HG02840 (cell line): ENCODE measurements at regions not wholly inside any gene's neighbourhood (a gene's known extent, or its start where the extent isn't known, plus 50 kb on each side); places are given as distances from the start of the nearest gene placed in this dataset.
"Not testable (repeated sequence)": the region's sequence is repeated elsewhere in the genome, so short reads cannot be mapped to it uniquely, and the experiment has no call there.

Experiments used
- ATAC-seq: cut with Tn5 transposase; IDR thresholded peaks from one replicate; pipeline ENCODE4 v1.9.1; 2021; ENCODE audit warnings: mild to moderate bottlenecking, moderate library complexity, moderate number of reproducible peaks; ENCODE audit not compliant: unreplicated experiment, low FRiP score

DNA sequence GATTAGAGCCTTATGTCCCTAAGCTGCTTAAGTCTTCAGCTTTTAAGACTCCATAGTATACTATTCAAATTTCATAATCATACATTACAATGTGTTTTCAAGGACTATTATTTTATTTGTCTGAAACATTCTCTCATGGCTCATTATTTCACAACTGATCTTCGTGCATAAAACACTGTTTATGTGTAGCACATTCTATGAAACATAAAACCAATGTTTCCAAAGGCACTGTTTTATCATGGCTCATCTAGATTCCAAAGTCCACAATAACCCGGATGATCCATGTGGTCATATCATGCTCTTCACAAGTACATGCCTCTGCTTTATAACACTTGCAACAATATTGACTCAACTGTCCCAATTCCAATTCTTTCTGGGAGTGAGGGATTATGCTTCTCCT lies 806.1 kb downstream of the TNS3 start:
- ATAC-seq = no peak

DNA sequence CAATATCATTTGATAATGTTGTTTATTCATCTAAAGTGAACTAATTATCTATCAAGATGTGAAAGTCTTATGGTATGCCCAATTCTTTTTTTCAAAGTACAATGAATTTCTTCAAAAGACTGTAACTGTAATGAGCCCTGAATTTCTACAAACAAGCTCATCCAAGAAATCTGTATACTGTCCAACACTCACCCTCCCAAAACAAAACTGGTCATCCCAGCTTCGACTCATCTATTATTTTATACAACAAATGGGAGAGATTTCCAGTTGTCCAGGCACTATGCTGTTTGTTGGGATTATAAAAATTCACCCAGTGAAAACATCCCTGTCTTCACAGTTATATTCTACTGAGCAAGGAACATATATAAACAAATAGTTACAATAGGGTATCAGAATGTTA lies 806.9 kb downstream of the TNS3 start:
- no peak for ATAC-seq

DNA sequence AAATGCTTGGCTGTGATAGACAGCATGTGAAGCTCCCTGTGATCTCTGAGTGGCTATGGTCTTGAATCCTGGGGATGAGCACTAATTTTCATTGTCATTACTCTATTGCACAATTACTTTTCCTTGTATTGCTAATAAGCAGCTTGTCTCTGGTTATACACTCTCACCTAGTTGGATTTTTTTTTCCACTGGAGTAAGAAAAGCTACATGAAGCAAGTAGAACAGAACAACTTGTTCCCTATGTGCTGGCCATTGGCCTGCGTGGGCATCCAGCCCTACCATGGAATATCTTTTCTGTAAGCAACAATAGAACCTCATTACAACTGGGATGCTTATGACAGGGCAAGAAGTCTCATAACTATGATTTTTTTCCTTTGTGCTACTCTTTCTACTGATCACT lies 807.4 kb downstream of the TNS3 start:
- no peak for ATAC-seq

DNA sequence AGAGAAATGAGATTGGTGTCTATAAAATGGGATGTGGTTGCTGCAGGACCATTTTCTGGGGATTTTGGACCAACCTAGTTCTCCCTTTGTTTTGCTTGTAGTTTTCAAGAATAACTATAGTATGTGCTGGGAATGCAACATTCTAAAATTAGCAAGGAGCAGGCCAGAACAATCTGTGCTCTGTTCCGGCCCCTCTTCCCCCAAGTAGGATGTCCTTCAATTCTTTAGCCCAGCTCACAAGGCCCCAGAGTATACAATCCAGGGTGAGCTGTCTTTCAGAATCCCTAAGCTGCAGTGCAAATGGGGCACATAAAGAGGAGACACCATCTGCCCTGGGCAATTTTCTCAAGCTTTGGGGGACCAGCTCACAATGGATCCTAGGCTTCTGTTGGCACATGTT lies 809.1 kb downstream of the TNS3 start:
- ATAC-seq = no peak

DNA sequence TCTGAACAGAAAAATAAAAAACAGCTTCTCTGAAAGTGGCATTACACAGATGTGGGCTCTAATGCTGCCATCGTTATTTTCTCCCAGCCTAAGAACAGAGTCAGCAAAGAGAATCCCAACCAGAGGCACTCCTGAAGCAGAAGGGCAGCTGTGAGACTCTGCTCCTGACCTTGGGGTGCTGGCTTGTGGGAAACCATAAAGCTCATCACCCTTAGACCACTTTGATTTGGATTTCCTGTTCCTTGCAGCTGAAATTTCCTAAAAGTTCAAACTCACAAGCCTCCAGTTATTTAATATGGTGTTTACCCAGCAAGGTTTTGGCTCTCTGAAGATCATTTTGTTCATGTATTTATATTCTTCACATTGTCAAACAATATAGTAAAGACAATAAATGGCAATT lies 814.8 kb downstream of the TNS3 start:
- no peak for ATAC-seq

DNA sequence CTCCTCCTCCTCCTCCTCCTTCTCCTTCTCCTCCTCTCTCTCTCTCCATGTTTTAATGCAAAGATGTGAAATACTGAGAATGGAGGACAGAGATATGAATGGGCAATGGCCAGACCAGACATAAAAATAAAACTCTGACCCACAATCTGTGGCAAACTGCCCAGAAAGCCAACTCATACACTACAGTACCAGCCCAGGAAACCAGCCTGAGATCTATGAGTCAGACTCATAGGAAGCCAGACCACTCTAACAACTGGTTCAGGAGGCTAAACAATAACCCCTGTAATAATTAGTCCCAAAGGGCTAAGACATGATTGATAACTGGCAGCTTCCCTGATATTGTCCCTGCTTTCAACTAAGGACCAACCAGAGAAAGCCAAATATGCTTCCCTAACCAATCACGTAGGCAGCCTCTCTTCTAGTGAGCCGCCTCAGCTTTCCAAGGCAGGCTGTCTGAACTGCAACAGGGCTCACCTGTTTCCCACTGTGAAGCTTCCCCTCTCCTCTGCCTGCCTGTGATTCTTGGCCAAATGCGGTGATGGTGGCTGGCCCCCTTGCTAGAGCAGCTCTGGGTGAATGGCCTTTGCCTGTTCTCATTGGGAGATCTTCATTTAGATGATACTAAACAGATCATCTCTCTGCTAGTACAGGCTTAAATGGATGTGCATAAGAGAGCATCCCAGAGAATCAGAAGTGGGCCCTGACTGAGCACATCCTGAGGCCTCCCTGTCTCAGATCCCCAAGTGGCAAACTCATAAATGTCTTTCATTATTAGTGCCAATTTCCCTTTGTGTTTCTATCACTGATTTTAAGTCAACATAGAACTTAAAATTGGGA lies 817.6 kb downstream of the TNS3 start:
- no peak for ATAC-seq

DNA sequence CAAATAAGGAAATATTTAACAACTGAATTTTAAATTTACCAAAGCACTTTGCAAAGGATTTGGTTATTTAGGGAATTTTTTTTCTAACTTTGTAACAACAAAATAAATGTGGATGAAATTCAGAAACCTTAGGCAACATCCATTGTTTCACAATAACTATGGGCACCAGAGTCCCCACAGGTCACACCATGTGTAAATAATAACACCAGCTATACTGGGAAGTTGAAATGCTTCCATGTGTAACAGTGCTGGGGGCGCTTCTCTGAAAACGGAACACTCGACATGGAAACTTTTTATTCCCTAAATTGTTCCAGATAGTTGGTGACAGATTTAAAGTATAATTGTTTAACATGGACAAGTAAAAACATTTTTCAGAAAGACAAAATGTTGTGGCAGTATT lies 818.6 kb downstream of the TNS3 start:
- ATAC-seq = no peak

DNA sequence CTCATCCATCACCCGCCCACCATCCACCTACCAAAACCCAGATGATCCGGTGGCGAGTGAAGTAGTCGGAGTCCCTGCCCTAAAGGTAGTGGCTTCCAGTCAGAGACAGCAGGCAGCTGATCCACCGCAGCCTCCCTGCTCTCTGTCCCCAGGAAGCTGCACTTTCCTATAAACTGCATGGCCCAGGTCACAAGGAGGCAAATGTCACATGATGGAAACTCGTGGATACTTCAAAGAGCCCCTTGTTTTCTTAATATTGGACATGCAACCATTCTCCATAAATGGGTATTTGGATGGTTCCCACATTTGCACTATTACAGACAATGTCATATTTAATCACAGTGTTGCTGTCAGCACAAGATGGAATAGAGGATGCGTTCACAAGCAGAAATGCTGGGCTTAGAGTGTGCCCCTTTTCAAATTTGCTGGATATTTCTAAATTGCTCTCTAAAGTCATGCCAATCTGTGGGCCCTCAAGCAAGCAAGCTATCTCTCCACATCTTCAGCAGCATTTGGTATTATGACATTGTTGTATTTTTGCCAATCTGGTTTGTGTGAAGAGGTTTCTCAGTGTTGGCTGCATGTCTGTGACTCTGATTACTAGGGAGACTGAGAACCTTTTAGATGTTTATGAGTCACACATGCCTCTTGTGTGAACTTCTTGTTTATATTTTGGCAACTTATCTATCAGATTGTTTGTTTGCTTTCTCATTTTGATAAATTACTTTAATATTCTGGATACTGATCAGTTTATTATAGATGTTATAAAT lies 822.0 kb downstream of the TNS3 start:
- no peak for ATAC-seq

DNA sequence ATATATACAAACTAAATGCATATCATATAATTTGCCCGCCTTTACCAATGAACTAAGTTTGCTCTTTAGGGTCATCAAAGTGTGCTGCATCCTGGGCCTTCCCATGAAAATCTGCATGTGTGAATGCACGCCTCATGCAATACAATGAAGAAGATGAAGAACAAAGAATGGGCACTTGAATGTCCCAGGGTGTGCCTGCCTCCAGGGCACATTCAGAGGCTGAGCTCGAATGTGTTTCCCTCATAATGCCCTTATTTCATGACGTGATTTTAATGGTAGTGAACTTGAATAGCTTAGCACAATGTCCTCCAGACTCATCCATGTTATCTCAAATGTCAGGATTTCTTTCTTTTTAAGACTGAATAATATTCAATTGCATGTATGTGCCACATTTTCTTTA lies 824.9 kb downstream of the TNS3 start:
- ATAC-seq = no peak

DNA sequence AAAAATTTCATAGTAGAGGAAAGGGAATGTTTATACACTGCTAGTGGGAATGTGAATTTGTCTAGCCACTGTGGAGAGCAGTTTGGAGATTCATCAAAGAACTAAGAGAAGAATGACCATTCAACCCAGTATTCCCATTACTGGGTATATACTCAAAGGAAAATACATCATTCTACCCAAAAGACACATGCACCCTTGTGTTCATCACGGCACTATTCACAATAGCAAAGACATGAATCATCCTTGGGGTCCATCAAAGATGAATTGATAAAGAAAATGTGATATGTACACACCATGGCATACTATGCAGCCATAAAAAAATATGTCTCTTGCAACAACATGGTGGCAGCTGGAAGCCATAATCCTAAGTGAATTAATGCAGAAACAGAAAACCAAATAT lies 825.7 kb downstream of the TNS3 start:
- ATAC-seq = no peak

DNA sequence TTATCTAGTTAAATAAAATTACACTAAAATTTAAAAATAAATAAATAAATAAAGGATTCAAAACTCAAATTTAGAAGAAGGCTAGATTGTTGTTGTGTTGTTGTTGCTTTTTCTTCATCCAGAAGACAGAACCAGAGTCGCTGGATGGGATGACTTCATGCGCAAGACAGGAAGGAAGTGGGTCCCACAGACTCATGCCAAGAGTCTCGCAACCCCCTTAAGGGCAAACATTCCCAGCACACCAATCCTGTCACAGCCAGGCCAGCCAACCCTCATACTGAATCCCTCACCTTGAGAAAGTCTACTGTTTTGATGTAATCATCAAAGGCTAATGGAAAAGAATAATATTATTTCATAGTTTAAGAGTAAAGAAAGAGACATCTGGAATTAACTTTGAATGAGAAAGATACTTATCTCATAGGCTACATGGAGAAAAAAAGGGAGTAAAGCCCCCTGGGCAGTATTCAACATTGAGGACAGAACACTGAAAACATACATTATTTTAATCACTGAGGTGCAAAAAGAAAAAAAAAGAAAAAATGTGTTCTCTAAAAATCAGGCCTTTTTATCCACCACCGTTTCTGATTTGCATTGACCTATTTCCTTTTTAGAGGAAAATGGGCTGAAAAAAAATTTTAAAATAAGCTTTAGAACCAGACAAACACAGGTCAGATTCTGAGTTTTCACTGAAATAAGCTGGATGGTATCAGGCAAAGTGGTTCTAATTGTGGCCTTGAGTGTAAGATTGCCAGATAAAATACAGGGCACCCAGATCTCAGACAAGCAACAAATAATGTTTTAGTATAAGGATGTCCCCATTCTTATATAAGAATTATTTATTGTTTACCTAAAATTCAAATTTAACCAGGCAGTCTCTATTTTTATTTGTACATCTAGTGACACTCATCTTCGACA lies 826.5 kb downstream of the TNS3 start:
- no peak for ATAC-seq

DNA sequence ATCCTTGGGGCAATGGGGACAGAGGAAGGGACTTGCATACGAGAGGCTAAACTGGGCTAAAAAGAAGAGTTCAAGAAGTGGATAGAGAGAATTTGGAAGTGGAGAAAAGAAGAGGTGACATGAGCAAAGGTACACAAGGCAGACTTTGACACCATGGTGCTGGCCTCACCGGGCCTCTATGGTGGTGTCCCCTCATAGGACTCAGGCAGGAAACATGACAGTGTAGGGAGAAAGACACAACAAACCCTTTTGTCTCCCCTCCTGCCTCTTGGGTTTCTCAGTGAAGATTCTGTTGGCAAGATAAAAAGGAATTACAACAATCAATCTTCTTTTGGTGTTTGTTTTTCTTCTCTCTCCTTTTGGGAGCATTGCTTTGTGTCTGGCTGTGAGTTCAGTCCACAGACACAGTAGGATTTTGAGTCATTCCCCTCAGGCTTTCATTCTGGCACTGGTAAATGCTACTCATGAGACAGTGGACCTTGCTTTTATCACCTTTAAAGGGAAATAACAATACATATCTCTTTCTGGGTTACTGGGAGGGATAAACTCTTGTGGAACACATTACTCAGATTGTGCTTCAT lies 827.7 kb downstream of the TNS3 start:
- no peak for ATAC-seq

DNA sequence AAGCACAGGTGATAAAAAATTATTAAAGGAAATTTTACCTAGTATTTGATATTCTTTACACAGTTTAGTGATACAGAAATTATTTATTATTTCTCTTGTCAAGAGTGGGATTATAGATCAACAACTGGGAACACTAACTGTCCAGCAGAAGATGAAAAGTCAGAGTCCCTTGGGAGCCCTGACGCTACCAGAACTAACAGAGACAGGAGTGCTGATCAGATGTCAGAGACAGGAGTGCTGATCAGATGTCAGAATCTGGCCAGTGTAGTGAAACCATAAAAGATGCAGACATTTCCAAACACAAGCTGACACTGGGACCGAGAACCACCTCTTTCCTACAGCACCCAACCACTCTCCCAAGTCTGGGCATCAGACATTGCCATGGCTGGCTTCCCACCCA lies 828.2 kb downstream of the TNS3 start:
- no peak for ATAC-seq

DNA sequence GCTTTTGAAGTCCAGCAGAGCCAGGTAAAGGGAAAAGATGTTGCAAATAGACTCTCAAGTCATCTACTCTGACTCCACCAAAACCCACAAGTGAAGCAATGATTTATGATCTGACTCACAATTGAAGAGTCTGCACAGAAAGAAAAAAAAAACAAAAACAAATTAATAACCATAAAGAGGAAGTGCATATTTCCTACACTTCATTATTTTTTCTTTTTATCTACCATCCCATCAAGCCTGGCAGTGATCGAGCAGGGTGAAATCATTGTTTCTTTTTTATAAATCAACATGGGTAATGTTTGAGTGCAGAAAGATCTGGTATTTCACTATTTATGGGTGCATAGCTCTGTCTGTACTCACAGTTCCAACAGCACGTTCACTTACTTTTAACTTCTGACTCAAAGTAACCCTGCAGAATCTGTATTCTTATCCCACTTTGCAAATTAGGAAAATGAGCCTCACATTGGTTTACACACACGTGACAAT lies 829.0 kb downstream of the TNS3 start:
- ATAC-seq = no peak

DNA sequence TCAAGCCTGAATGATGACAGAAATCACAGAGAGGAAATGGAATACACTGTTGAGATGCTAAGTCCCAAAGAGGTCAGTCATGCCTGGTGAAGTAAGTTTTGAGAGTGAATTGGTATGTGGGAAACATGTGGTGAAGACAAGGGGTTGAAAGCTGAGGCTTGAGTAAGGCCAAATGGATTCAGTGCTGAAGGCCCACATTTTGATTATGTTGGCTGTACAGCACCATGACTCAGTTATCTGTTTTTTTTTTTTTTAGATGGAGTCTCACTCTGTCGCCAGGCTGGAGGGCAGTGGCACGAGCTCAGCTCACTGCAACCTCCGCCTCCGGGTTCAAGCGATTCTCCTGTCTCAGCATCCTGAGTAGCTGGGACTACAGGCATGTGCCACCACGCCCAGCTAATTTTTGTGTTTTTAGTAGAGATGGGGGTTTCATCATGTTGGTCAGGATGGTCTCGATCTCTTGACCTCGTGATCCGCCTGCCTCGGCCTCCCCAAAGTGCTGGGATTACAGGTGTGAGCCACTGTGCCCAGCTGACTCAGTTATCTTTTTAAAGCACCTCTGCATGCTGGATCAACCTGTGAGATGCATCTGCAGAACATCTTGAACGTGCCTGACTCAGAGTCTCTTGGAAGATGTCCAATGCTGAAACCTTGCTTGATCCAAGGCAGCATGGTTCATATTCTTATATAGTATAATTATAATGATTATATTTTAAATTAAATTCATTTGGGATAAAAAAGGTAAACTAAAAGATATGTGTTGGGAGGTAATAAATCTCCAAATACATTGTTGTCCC lies 829.8 kb downstream of the TNS3 start:
- not testable (repeated sequence) for ATAC-seq

DNA sequence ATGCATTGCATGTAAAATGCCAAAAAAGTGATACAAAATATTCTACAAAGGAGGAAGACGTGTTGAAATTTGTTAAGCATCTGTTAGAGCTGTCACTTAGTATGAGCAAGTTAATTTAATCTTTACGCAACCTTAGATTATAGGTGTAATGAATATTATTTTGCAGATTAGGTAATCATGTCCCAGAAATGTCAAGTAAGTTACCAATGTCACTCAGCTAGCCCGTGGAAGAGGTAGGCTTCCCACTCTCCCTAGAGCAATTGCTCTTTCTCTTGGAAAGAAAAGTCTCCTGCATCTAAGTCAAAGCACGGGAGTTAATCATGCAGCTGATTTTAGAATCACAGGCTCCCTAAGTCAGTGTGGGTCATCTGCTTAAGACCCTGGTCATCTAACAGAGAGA lies 830.4 kb upstream of the IGFBP3 start:
- no peak for ATAC-seq

DNA sequence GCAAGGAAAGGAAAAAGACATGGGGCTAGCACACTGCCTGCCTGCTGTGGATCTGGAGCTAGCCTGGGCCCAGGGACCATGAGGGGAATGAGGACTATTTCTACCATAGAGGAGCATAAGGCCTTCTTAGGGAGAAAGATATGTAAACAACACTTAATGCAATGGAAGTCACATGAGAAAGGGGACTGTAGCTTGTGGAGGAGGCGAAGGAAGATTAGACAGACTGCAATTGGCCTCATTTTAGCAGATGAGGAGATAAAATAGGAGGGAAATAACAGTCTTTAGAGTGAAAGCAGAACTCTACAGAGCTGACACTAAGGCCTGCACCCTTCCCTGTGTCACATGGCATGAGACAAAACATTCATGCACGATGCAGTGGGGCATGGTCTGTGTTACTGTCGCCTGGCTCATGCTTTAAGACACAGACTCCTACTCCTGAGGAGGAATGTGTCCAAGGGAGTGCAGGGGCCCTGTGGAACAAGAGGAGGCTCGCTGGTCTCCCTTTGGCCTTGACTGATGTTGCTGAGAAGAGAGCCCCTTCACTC lies 829.3 kb upstream of the IGFBP3 start:
- no peak for ATAC-seq

DNA sequence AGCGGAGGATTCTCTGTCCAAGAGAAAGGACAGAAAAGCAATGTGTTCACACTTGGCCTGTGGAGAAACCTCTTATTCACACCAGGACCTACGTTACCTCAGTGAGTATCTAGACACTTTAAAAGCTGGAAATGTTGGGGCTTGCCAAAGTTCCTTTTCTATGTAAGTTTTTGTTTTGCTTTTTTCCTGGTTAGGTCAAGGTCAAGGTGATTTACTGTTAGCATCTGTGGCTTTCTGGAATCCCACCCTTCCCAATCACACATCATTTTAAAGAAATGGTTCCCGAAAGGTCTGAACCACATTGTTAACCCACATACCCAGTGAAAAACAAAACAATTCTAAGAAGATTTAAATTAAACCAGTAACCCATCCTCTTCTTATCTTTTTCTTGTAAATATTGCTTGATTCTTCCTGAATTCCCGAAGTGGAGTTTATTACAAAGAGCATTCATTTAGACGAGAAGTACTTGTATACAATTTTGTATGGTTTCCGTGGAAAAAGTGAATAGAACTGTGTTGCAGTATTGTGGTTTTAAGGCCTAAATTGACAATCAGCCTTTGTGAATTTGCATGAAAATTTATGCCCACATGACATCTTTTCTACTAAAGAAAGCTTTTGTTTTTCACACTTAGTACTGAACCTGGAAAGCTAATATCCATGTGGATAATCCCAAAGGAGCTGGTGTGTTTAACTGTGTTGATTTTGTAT lies 827.0 kb upstream of the IGFBP3 start:
- no peak for ATAC-seq
